GM19328 (cell line): ENCODE measurements at regions not wholly inside any gene's neighbourhood (a gene's known extent, or its start where the extent isn't known, plus 50 kb on each side); places are given as distances from the start of the nearest gene placed in this dataset.
A peak's percentile ranks its signal among the peaks of the same experiment; 100 is the strongest.

Experiments
- ATAC-seq: cut with Tn5 transposase; IDR thresholded peaks from one replicate; pipeline ENCODE4 v1.9.1; 2021; ENCODE audit warnings: mild to moderate bottlenecking, moderate library complexity; ENCODE audit not compliant: unreplicated experiment

GRCh38 chr7:142379201-142379885, 121.5 kb upstream of the PRSS58 start:
- no peak for ATAC-seq

GRCh38 chr7:142377567-142377966, 119.7 kb upstream of the PRSS58 start:
- ATAC-seq: no peak

GRCh38 chr7:142376356-142376997, 118.6 kb upstream of the PRSS58 start:
- no peak for ATAC-seq

- no peak for ATAC-seq
These were observed 118.0 kb upstream of the PRSS58 start for GRCh38 chr7:142375710-142376313.

GRCh38 chr7:142372727-142373126, 114.9 kb upstream of the PRSS58 start:
- no peak for ATAC-seq

- no peak for ATAC-seq
These were observed 113.9 kb upstream of the PRSS58 start for GRCh38 chr7:142371586-142372377.

GRCh38 chr7:142365410-142365842, 107.6 kb upstream of the PRSS58 start:
- ATAC-seq: no peak

GRCh38 chr7:142364551-142364950, 106.7 kb upstream of the PRSS58 start:
- no peak for ATAC-seq

GRCh38 chr7:142362349-142362748, 104.5 kb upstream of the PRSS58 start:
- no peak for ATAC-seq

- ATAC-seq: no peak
These were observed 101.9 kb upstream of the PRSS58 start for GRCh38 chr7:142359694-142360279.

GRCh38 chr7:142357953-142358520, 100.2 kb upstream of the PRSS58 start:
- peak; percentile 83 for ATAC-seq

GRCh38 chr7:142356166-142356565, 98.3 kb upstream of the PRSS58 start:
- no peak for ATAC-seq

- no peak for ATAC-seq
These were observed 97.5 kb upstream of the PRSS58 start for GRCh38 chr7:142355328-142355727.

GRCh38 chr7:142353147-142354060, 95.5 kb upstream of the PRSS58 start:
- ATAC-seq: no peak

- no peak for ATAC-seq
These were observed 94.7 kb upstream of the PRSS58 start for GRCh38 chr7:142352543-142352942.

GRCh38 chr7:142351145-142351544, 93.3 kb upstream of the PRSS58 start:
- no peak for ATAC-seq

- no peak for ATAC-seq
These were observed 92.0 kb upstream of the PRSS58 start for GRCh38 chr7:142349670-142350405.

GRCh38 chr7:142348921-142349405, 91.1 kb upstream of the PRSS58 start:
- no peak for ATAC-seq

GRCh38 chr7:142348100-142348499, 90.2 kb upstream of the PRSS58 start:
- no peak for ATAC-seq
